ENCODE measurements at regions not wholly inside any gene's neighbourhood (a gene's known extent, or its start where the extent isn't known, plus 50 kb on each side); places are given as distances from the start of the nearest gene placed in this dataset.

GRCh38 chr10:52486840-52487611 lies 172.9 kb downstream of the DKK1 start:
- H4K20me1 ChIP-seq (ENCODE audit: control insufficient read depth, insufficient read depth, insufficient read length): no peaks in the 10 kb centered on the region
- no peak overlapping the region for H3K4ac ChIP-seq (ENCODE audit: low read depth, low read length)
- no peak overlapping the region for H2BK20ac ChIP-seq (ENCODE audit: low read depth, low read length, poor library complexity, severe bottlenecking)
- H3K23ac ChIP-seq (ENCODE audit: insufficient read length, low read depth, low read length): no peak overlapping the region
- Mint-ChIP-seq H3K27ac (no peak overlapping the region), H3K4me3 (no peak overlapping the region), H3K36me3 (ENCODE audit: insufficient read depth in 1 of 3, low read depth in 3 of 3) (no peaks in the 10 kb centered on the region), H3K27me3 (ENCODE audit: low read depth) (peaks cover 2% of the 10 kb centered on the region), H3K4me1 (no peaks in the 10 kb centered on the region), H3K9me3 (no peaks in the 10 kb centered on the region)
- DNase-seq: no peak
- no peaks in the 10 kb centered on the region for H3K9me3 ChIP-seq (ENCODE audit: control insufficient read depth, low read depth, low read length)
- no peaks in the 10 kb centered on the region for H3K79me2 ChIP-seq (ENCODE audit: insufficient read depth, low read length)
- H3K4me2 ChIP-seq (ENCODE audit: insufficient read depth, insufficient read length, low read length): no peak overlapping the region
- H4K91ac ChIP-seq (ENCODE audit: insufficient read length, low read depth, low read length): no peak overlapping the region
- no peak overlapping the region for H2BK12ac ChIP-seq (ENCODE audit: insufficient read length, low read depth, low read length)
- H2BK15ac ChIP-seq (ENCODE audit: low read depth, low read length): no peak overlapping the region
- H4K8ac ChIP-seq (replicated peaks; ENCODE audit: insufficient read length, low read depth, low read length): no peak overlapping the region
- no peaks in the 10 kb centered on the region for H3K4me1 ChIP-seq (ENCODE audit: insufficient read depth, low read length)
- H2AK5ac ChIP-seq (ENCODE audit: insufficient read length, low read length): no peak overlapping the region
- no peaks in the 10 kb centered on the region for H3K27me3 ChIP-seq (ENCODE audit: insufficient read depth, low read length)
- H3K9ac ChIP-seq (ENCODE audit: extremely low read depth, insufficient read length, low read length): no peak overlapping the region
- no peaks in the 10 kb centered on the region for H3K79me1 ChIP-seq (ENCODE audit: insufficient read depth, low read depth, low read length, poor library complexity, severe bottlenecking)
- no peak overlapping the region for H3K56ac ChIP-seq (ENCODE audit: insufficient read length, low read depth, low read length)
- H2BK5ac ChIP-seq (ENCODE audit: insufficient read length, low read length): no peak overlapping the region
- no peak for TF ChIP-seq CTCF (conservative IDR thresholded peaks at IDR 0.05)
- no peak overlapping the region for H2BK120ac ChIP-seq (ENCODE audit: low read depth, low read length, poor library complexity, severe bottlenecking)
- H3T11ph ChIP-seq (ENCODE audit: low read length): no peak overlapping the region
- WGBS (ENCODE audit: extremely low coverage, insufficient read length, low lambda C conversion rate): no CpG with 5 or more reads among the region's 1 CpG
- H3K27ac ChIP-seq (ENCODE audit: insufficient read length, low read depth, low read length): no peak overlapping the region
- no peak overlapping the region for H3K14ac ChIP-seq (ENCODE audit: insufficient read depth, low read length)
- no peaks in the 10 kb centered on the region for H3K23me2 ChIP-seq (ENCODE audit: insufficient read length, low read depth, low read length, poor library complexity, severe bottlenecking)
- H3K18ac ChIP-seq (ENCODE audit: insufficient read length, low read depth, low read length): no peak overlapping the region
- H4K5ac ChIP-seq (ENCODE audit: insufficient read length, low read depth, low read length): no peak overlapping the region
- H2AFZ ChIP-seq (ENCODE audit: low read length): no peak overlapping the region
